CD4-positive, alpha-beta T cell treated with Interleukin-6 at 100 ng/mL for 8 hours (primary cell): ENCODE measurements at regions not wholly inside any gene's neighbourhood (a gene's known extent, or its start where the extent isn't known, plus 50 kb on each side); places are given as distances from the start of the nearest gene placed in this dataset.

Experiments used
- DNase-seq: peaks from one replicate; pipeline ENCODE4 v3.0.0-alpha.2; 2020; ENCODE audit warnings: mixed read lengths, low spot score

DNA sequence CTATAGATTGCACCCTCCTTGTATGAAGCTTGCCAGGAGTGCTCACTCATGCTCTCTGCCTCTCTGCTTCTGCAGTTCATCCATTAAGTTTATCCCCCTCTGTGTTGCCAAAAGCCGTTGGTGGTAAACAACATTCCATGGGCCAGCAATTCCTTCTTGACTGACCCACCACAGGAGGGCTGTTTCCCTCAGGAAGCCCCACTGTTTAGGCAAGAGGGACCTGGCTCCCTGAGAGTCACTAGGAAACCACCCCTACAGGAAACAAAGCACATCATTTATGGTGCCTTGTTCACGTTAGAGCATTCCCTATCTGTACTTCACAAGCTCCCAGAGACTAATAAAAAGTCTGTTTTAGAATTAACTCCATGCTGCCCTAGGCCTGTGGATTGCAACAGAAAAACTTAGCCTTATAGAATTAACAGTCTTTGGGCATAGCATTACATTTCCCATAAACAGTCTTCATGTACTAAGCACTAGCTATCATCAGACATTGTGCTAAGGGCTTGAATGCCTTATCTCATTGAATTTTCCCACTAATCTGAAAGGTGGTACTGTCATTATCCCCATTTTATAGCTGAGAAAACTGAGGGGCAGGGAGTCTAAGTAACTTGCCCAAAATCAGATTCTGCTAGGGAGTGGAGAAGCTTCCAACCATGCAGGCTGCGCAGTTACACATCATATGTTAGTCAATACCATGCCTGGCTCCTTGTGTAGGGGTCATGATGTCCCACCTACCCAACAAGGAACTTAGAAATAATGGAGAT, 149.9 kb downstream of the SHQ1 start:
- DNase-seq, result no peak

DNA sequence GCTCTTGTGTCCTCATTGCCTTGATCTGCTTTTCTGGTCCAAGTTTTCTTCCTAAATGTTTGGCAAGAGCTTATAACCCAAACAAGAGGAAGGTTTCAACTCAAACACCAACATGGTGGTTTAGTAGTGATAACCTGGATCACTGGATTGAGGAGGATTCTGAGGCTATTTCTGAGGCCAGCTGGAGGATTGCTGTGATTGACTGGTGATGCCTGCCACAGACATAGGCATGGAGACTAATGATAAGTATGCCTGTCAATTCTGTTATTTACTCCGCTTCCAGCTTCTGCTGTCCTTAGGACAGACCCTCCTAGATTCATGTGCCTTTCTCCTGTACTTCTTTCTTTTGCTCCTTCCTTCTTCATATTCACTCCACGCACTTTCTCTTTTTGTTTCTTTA, 150.5 kb downstream of the SHQ1 start:
- no peak for DNase-seq

DNA sequence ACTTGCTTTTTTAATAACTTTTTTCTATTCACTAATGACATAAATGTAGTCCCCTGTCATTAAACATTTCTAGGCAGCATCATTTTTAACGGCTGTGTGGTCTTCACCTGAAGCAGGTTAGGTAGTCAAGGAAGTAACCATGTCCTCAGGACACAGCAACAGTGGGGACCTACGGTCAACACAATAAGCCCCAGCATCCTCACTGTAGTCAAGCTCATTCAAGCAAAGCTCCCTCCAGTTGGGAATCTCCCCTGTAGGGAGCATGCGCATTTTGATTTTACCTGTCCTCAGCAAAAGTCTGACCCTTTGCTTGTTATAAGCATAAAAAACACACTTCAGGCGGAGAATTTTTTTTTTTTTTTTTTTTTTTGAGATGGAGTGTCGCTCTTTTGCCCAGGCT, 151.4 kb downstream of the SHQ1 start:
- DNase-seq, result no peak

DNA sequence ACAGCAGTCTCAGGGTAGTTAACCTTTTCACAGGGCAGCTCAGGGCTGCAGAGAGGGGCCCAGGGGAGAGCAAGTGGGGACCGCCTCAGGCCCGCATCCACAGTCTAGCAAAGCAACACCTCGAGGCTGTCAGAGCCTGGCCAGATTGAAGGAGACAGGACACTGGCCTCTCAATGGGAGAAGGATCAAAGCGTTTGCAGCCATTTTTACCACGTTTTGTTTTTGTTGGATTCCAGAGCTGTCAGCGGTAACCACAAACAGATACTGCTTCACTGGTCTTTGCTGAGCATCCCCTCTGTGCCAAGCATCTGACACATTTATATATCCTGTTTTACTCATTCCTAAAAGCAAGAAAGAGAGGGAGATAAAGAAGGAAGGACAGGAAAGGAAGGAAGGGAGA, 153.8 kb downstream of the SHQ1 start:
- DNase-seq, result no peak

DNA sequence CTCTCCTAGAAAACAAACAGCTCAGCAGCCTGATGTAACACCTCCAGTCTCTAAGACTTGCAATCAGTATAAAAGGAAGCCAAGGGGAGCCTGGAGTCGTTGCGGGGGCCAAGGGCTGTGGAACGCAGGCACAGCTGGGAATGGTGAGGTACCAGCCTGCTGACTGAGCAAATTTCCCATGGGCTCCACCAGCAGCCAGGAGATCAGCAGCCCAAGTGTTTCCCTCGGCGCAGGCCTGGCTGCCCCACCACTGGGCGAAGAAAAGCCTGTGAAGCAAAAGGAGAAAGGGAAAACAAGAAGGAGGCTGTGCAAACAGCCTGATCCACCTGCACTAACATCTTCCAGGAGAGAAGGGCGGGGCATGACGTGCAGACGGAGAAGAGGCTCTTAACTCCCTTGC, 155.3 kb downstream of the SHQ1 start:
- no peak for DNase-seq

DNA sequence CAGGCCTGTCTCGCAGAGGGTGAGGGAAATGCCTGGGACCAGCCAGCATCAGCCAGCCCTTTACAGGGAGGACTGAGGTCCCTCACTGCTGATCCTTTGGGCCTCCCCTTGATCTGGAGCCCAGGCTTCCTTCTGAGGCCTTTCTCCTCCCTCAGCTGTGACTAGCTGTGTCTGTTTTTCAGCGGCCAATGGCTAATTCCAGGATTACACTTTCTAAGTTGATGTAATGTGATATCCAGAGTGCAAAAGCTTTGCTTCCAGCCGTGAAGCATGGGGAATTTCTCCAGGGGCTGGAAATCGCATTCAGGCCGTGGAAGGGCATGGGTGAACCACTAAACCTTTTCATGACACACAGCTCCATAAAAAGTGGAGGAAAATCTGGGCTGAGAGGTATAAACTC, 157.6 kb downstream of the SHQ1 start:
- no peak for DNase-seq

DNA sequence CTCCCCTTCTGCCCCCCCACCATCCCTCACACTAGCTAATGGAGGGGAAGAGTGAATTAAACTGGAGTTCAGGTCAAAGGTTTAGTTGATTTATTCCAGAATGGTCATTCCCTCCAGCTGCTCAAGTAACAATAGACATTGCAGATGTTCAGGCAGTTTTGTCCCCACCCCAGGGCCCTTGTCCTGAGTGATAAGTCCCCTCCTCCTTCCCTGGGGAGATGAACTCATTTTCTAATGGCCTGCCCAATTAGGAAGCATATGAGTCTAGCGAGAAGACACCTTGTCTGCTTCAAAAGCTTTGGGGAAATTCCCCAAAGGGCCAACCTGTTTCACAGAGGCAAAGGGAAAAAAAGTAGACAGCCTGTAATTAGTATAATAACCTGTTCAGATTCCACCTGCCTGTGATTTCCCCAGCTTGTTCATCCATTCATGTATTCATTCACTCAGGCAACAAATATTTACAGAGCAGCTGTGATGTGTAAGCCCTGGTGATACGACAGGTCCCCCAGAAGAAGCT, 165.3 kb downstream of the SHQ1 start:
- no peak for DNase-seq

DNA sequence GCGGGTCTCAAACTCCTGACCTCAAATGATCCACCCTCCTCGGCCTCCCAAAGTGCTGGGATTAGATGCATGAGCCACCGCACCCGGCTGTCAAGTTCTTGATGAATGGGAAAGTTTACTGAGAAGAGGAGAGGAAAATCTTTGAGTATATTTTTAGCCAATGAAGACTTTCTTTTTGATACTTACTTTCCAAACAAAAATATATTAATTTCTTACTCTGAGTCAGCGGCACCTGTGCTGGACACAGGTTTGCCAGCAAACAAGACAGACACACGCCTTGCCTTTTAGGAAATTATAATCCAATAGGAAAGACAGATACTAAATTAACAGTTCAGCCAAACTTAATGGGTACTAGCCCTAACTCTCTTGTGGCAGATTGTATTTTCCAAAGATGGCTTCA, 166.6 kb downstream of the SHQ1 start:
- DNase-seq, result no peak

DNA sequence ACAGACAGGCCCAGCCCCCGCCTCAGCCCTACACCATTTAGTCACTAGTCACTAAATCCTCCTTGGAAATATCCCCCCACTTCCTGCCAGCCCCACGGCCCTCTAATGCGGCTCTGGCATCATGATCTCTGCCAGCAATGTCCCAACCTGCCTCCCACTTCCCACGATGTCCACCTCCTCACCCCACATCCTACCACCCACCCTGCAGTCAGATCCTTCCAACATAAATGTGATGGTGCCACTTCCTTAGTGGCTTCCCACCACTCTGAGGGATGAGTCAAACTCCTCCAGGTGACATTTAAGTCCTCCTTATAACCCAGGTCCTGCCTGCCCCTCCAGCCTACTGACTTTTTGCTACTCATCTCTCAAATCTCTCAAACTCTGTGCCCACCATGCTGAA, 167.5 kb downstream of the SHQ1 start:
- DNase-seq, result no peak

DNA sequence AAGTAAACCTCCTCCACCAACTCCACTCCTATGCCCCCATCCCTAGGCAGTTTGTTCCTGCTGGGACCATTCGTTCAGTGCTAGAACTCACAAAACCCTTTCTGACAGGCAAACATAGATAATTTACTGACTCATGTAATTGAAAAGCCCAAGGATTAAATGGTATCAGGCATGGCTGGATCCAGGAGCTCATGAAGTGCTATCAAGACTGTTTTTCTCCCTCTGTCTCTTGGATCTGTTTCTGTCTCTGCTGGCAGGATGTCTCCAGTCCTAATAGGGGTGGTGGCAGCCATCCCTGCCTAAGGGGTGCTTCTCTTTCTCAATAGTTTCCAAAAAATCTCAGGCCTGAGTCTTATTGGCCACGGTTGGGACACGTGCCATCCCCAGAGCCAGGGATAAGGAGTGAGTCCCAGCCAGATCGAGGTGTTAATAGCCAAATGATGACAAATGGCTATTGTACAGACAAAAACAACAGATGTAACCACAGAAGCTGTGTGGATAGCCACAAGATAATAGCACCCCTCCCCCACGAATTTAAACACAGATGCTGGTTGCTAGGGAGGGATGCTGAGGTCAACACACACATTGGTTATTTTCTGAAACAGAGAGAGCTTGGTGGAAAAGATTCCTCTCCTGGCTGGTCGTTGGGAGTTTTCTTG, 168.6 kb downstream of the SHQ1 start:
- no peak for DNase-seq

DNA sequence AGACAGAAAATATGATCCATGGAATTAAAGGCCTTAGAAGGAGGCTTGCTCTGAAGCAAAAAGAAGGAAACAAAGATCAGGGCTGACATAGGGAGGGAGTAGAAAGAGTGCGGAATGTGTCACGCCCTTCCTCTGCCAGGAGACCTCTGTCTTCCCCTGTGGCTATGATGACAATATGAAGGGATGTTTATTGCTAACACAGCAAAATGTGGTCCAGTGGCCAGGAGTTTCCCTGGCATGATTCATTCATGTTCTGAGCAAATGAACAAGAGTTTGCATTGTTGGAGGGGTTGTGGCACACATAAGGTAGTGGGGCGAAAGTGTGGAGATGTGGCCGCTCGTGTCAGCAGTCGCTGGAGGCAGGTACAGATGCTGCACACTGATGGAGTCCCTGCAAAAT, 169.4 kb downstream of the SHQ1 start:
- DNase-seq, result no peak

DNA sequence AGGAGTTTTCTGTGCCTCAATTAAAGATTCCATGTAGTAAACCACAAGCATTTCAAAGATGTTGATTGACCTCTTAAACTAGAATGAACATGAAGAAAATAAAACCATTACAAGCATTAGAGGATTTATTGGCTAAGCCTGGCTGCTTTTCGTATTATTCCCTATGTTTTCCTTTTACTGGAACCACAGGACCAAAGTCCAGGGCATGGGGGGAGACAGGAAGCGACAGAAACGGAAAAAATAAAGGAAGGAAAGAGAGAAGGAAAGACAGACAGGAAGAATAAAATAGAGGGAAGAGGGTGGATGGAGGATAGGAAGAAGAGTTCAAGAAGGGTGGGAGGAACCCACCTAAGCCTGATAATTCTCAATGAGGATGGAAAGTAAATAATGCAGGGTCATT, 169.9 kb downstream of the SHQ1 start:
- DNase-seq, result no peak

DNA sequence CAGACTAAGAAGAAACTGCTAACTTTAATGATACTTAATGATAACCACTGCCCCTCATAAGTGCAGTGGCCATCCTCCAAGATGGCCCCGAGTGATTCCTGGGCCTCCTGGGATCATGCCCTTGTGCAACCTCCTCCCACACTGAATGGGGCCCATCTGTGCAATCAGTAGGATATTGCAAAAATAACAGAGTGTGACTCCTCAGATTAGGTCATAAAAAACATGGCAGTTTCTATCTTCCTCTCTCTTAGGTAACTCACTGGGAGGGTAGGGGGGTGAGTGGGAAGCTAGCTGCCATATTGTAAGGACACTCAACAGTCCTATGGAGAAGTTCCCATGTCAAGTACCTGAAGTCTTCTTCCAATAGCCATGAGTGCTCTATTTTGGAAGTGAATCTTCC, 173.0 kb downstream of the SHQ1 start:
- DNase-seq, result no peak

DNA sequence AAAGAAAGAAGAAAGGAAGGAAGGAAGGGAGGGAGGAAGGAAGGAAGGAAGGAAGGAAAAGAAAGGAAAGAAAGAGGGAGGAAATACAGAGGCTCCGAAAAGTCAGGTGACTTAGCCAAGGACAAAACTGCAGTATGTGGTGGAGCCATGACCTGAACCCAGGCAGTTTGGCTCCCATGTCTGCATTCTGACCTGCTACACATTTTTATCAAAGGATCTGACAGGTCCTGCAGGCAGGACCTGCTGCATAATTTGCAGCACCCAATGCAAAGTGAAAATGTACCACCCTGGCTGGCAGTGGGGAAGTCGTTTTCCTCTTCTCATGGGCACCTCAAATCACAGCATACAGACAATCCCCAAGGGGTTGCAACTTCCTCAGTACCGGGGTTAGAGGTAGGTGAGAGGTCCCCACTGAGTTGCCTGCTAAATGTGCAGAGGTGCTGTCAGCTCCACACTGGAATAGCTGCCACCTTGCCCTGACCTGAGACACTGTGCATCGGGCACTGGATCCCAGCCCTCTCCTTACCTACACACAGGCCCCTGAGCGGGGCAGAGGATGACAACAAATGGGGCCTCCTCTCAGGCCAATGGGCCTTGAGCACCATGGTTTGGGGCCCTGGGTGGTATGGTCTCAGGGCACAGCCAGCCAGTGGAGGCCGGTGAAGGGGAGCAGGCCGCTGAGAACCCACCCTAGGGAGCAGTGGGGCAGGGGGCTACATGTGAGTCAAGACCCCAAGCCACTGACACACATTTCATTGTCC, 175.1 kb downstream of the SHQ1 start:
- no peak for DNase-seq

DNA sequence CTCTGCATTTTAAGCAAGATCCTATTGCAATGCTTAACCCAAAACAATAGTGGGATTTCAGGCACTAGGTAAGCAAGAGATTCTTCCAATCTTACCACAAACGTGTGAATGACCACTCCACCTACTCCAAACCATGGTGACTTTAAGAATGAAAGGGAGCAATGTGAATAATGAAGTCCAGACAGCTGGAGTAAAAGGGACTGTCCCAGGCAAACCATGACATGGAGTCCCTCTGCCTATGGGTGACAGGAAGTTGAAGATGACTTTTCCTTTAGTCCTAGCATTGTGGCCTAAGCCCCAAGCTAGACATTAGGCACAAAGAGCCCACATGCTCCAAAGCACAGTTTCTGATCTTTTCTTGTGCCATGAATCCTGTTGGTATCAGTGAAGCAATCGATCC, 179.0 kb downstream of the SHQ1 start:
- no peak for DNase-seq

DNA sequence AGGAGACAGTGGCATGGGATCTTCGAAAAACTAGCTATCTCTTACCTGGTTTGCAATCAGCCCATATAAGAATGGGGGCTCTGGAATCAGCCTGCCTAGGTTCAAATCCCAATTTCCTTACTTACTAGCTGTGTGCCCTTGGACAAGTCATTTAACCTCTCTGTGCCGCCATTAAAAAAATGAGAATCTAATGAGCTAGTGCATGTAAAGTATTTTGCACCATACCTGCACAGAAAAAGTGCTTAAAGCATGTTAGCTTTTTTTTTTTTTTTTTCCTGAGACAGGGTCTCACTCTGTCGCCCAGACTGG, 181.8 kb downstream of the SHQ1 start:
- no peak for DNase-seq

DNA sequence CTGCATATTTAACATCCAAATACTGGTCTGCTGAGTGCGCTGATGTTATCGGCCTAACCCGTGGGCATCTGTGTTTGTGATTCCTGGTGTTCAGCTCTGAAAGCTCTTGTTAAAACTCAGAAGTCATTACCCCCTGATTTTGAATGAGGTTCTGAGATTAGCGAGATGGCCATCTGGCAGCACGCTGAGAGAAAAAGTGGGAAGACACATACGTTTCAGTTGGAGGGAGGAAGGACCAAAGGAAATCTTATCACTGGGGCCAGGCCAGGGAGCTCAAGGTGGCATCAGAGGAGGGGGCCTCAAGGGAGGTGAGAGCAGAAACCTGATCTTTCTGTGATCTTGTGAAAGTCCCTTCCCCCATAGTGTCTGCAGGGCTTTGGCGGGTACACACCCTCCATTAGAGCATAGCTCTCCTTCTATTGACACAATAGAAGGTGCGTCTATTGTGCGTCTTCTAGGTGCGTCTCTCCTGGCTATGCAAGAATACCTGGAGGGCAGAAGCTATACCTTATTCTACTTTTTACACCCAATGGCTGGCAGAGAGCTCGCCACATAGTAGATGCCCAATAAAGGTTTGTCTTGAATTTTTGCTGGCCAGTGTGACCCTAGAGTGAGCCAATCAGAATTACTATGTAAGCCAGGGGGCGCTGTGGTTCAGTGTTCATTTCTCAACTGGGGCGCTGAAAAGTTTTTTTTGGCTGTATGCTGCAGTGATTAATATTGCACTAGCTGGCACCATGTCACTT, 182.4 kb downstream of the SHQ1 start:
- peak; percentile 43 for DNase-seq

DNA sequence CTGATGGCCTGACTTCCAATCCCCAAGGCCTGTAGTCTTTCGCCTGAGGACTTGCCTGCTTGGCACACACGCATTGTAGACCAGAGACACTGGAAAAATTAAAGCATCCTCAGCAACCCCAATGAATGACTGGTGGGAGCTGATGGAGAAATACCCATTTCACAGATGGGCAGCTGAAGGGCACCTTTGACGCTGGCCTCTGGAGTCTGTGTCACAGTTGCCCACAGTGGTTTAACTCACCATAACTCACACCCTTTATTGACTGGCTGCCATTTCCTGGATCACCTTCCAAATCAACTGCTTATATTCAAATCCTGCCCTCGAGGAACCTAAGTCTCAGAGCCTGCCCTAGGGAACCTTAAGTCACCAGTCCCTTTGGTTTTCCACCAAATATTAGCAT, 183.1 kb downstream of the SHQ1 start:
- DNase-seq, result no peak

DNA sequence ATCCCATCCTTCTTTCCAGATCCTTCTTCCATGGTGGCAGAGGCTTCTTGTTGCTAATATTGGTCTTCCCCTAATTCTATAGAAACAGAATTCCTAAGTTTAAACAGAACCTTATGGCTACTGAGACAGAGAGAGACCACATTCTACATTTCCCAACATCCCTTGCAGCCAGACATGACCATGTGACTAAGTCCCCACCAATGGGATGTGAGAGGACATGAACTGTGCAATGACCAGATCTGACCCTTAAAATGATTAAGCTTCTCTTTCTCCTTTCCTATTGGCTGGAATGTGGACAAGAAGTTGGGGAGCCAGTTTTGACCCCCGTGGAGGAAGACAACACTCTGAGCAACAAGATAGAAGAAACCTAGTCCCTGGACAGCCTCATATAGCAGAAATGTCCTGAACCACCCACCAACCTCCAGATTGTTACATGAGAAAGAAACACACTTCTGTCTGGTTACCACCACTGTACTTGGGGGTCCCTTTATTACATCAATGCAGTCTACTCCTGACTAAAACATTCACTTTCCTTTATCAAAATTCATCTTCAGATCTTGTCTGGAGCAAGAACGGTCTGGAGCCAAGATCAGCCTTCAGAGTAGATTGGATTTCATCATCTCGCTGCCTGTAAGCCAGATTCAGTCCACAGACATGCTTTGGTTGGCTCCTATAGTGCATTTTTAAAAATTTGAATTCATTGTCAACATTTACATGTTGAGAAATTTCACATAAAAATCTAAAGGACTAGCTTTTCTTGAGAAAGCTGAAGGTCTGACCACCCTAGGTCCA, 183.9 kb downstream of the SHQ1 start:
- DNase-seq, result no peak

DNA sequence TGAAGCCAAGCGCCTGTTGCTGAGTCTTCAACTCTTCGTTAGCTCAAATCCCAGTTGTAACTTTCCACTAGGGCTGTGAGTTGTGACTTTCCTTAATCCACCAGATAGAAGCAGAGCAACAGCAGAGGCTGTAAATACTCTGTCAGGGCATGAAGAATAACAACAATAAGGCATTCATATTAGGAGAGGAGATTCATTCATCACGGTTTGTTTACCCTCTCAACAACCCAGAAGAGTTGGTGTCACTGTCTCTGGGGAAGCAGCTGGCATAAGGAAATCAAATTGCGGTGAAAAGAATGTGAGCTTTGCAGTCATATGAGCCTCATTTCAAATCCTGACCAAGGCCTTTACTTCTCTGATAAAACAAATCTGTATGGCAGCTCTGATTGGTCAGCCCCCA, 184.8 kb downstream of the SHQ1 start:
- no peak for DNase-seq

DNA sequence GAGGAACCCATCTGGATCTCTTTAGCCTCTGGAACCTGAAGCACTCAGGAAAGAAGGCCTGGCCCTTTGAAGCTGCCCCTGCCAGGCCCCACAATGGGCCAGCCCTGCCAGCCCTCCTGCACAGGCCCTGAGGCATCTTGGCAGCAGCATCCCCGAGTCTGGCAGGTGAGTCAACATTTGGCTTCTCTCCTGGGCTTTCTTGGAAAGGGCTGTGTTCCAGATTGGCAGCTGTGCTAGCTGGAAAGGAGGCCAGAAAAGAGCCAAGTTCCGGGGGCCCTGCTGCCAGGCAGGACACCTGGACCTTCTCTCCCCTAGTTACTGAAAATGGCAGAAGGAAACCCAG, 187.2 kb downstream of the SHQ1 start:
- no peak for DNase-seq
